Activated CD4-positive, alpha-beta T cell treated with anti-CD3 and anti-CD28 coated beads for 1 hour (primary cell): ENCODE measurements at regions not wholly inside any gene's neighbourhood (a gene's known extent, or its start where the extent isn't known, plus 50 kb on each side); places are given as distances from the start of the nearest gene placed in this dataset.
"Not testable (repeated sequence)": the region's sequence is repeated elsewhere in the genome, so short reads cannot be mapped to it uniquely, and the experiment has no call there.

Experiments
- DNase-seq: peaks from one replicate; pipeline ENCODE4 v3.0.0-alpha.2; 2020

GRCh38 chr6:6875818-6876470 is 231.8 kb upstream of the RREB1 start:
- DNase-seq, result no peak

GRCh38 chr6:6877792-6878191 is 230.0 kb upstream of the RREB1 start:
- not testable (repeated sequence) for DNase-seq

- DNase-seq, result no peak
These were observed 228.7 kb upstream of the RREB1 start for GRCh38 chr6:6878887-6879585.

- DNase-seq, result not testable (repeated sequence)
These were observed 228.2 kb upstream of the RREB1 start for GRCh38 chr6:6879586-6879974.

GRCh38 chr6:6880745-6881437 is 226.9 kb upstream of the RREB1 start:
- no peak for DNase-seq

- DNase-seq, result no peak
These were observed 226.1 kb upstream of the RREB1 start for GRCh38 chr6:6881438-6882225.

- DNase-seq, result no peak
These were observed 225.2 kb upstream of the RREB1 start for GRCh38 chr6:6882592-6882991.

GRCh38 chr6:6883011-6883410 is 224.8 kb upstream of the RREB1 start:
- no peak for DNase-seq

- no peak for DNase-seq
These were observed 223.6 kb upstream of the RREB1 start for GRCh38 chr6:6884193-6884627.

- no peak for DNase-seq
These were observed 222.8 kb upstream of the RREB1 start for GRCh38 chr6:6884916-6885315.

- DNase-seq, result no peak
These were observed 222.1 kb upstream of the RREB1 start for GRCh38 chr6:6885521-6886170.

GRCh38 chr6:6886171-6886885 is 221.4 kb upstream of the RREB1 start:
- DNase-seq, result no peak

GRCh38 chr6:6886886-6887285 is 220.9 kb upstream of the RREB1 start:
- DNase-seq, result no peak

GRCh38 chr6:6889601-6890000 is 218.2 kb upstream of the RREB1 start:
- no peak for DNase-seq

- no peak for DNase-seq
These were observed 217.3 kb upstream of the RREB1 start for GRCh38 chr6:6890400-6890858.

GRCh38 chr6:6891125-6891721 is 216.5 kb upstream of the RREB1 start:
- no peak for DNase-seq

GRCh38 chr6:6891949-6892461 is 215.8 kb upstream of the RREB1 start:
- no peak for DNase-seq

- DNase-seq, result no peak
These were observed 214.8 kb upstream of the RREB1 start for GRCh38 chr6:6892744-6893583.

GRCh38 chr6:6893701-6894100 is 214.1 kb upstream of the RREB1 start:
- no peak for DNase-seq

GRCh38 chr6:6895929-6896328 is 211.8 kb upstream of the RREB1 start:
- no peak for DNase-seq
